Loucy (cell line): ENCODE measurements at regions not wholly inside any gene's neighbourhood (a gene's known extent, or its start where the extent isn't known, plus 50 kb on each side); places are given as distances from the start of the nearest gene placed in this dataset.

Source experiments
- H2AFZ ChIP-seq: fragments of 200-600 bp; sonication (generic); 2 replicates; pipeline ENCODE4 v1.6.0; 2016; ENCODE audit warnings: antibody characterized with exemption, mild to moderate bottlenecking, low read length, moderate library complexity
- H3F3A ChIP-seq: fragments of 200-600 bp; 2 replicates; pipeline ENCODE4 v1.6.0; 2016; ENCODE audit warnings: antibody characterized with exemption, low read depth, mild to moderate bottlenecking
- H3K27me3 ChIP-seq: fragments of 200-600 bp; sonication (generic); 2 replicates; pipeline ENCODE4 v1.6.1; 2014; ENCODE audit warnings: low read length, mild to moderate bottlenecking; ENCODE audit not compliant: insufficient read depth, poor library complexity, severe bottlenecking
- H3K36me3 ChIP-seq: fragments of 200-600 bp; sonication (generic); 2 replicates; pipeline ENCODE4 v1.6.1; 2016; ENCODE audit warnings: low read length; ENCODE audit not compliant: insufficient read depth
- H3K4me1 ChIP-seq: fragments of 200-600 bp; sonication (generic); 2 replicates; pipeline ENCODE4 v1.5.1; 2014; ENCODE audit warnings: low read length, mild to moderate bottlenecking; ENCODE audit not compliant: insufficient read depth, poor library complexity, severe bottlenecking
- H3K4me2 ChIP-seq: fragments of 200-600 bp; sonication (generic); 2 replicates; pipeline ENCODE4 v1.6.0; 2014; ENCODE audit warnings: antibody characterized with exemption, low read length, low read depth, mild to moderate bottlenecking; ENCODE audit not compliant: poor library complexity, severe bottlenecking
- H3K4me3 ChIP-seq: fragments of 200-600 bp; sonication (generic); 2 replicates; pipeline ENCODE4 v1.5.1; 2014; ENCODE audit warnings: low read length, mild to moderate bottlenecking, mixed read lengths; ENCODE audit not compliant: poor library complexity, severe bottlenecking
- H3K79me2 ChIP-seq: fragments of 200-600 bp; sonication (generic); 2 replicates; pipeline ENCODE4 v1.6.1; 2014; ENCODE audit warnings: low read length; ENCODE audit not compliant: insufficient read depth
- H3K9ac ChIP-seq: fragments of 200-600 bp; sonication (generic); 2 replicates; pipeline ENCODE4 v1.6.0; 2014; ENCODE audit warnings: mild to moderate bottlenecking, low read depth, low read length, moderate library complexity; ENCODE audit not compliant: poor library complexity, severe bottlenecking
- H3K9me2 ChIP-seq: fragments of 200-600 bp; sonication (generic); replicated peaks from 2 replicates; pipeline ENCODE4 v1.6.1; 2016; ENCODE audit warnings: low read depth, low read length, mixed read lengths
- H3K9me3 ChIP-seq: fragments of 200-600 bp; sonication (generic); 2 replicates; pipeline ENCODE4 v1.6.1; 2014; ENCODE audit warnings: mild to moderate bottlenecking, antibody characterized with exemption, low read length, low read depth; ENCODE audit not compliant: insufficient read depth
- H4K20me1 ChIP-seq: fragments of 200-600 bp; sonication (generic); 2 replicates; pipeline ENCODE4 v1.6.0; 2014; ENCODE audit warnings: antibody characterized with exemption, low read length, mild to moderate bottlenecking; ENCODE audit not compliant: insufficient read depth, poor library complexity, severe bottlenecking
- EZH2phosphoT487 ChIP-seq: fragments of 200-600 bp; IDR thresholded peaks from 2 replicates; pipeline ENCODE4 v1.6.1; 2018; ENCODE audit warnings: antibody characterized with exemption, mild to moderate bottlenecking, moderate library complexity, borderline replicate concordance
- TF ChIP-seq, protein P1 (sequence below): fragments of 200-600 bp; sonication (generic); conservative IDR thresholded peaks from 2 replicates; pipeline ENCODE4 v1.5.1; 2014; ENCODE audit warnings: mild to moderate bottlenecking, antibody characterized with exemption, low read length

DNA sequence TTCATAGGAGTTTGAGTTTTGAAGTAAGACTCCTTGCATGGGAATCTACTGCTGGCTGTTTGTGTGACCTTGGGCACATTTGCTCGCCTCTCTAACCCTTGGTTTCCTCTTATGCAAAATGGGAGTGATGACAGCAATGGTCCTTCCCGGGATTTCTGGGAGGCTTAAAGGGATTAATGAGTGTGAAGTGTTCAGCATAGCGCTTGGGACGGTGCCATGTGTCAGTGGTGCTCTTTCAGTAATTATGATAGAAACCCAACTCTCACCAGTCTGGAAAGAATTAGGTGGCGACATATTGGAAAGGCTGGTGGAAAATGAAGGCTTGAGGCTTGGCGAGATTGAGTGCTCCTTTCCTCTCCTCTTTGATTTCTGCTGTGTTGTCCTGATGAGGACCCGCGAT is 429.2 kb upstream of the EEF2KMT start:
- H3K9ac ChIP-seq = no peak overlapping the region
- no peaks in the 10 kb centered on the region for H3F3A ChIP-seq
- no peaks in the 10 kb centered on the region for H3K9me2 ChIP-seq
- no peak overlapping the region for H3K4me3 ChIP-seq
- TF ChIP-seq EZH2phosphoT487 = no peak
- TF ChIP-seq, protein P1, sequence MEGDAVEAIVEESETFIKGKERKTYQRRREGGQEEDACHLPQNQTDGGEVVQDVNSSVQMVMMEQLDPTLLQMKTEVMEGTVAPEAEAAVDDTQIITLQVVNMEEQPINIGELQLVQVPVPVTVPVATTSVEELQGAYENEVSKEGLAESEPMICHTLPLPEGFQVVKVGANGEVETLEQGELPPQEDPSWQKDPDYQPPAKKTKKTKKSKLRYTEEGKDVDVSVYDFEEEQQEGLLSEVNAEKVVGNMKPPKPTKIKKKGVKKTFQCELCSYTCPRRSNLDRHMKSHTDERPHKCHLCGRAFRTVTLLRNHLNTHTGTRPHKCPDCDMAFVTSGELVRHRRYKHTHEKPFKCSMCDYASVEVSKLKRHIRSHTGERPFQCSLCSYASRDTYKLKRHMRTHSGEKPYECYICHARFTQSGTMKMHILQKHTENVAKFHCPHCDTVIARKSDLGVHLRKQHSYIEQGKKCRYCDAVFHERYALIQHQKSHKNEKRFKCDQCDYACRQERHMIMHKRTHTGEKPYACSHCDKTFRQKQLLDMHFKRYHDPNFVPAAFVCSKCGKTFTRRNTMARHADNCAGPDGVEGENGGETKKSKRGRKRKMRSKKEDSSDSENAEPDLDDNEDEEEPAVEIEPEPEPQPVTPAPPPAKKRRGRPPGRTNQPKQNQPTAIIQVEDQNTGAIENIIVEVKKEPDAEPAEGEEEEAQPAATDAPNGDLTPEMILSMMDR = no peak
- H4K20me1 ChIP-seq = no peaks in the 10 kb centered on the region
- H3K79me2 ChIP-seq = no peaks in the 10 kb centered on the region
- H3K4me2 ChIP-seq = no peak overlapping the region
- no peaks in the 10 kb centered on the region for H3K4me1 ChIP-seq
- H3K27me3 ChIP-seq = no peaks in the 10 kb centered on the region
- no peak overlapping the region for H2AFZ ChIP-seq
- H3K9me3 ChIP-seq = no peaks in the 10 kb centered on the region
- H3K36me3 ChIP-seq = no peaks in the 10 kb centered on the region

DNA sequence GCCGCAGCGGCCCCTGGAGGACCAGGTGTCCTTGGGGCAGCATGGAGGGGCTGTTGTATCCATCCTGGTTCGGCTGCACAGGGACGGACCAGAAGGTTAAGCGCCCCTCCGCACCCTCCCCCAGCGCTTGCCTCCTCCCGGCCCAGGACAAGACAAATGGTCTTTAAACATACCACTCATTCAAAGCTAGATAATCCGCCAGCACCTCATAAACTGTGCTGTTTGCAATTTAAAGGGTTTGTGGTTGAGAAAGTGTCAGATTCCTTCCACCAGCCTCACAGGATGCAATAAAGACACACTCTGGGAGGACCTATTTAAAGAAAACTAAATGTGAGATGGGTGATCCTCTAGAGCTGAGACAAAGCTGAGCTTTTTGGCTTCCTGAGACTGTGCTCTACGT is 426.2 kb upstream of the EEF2KMT start:
- no peaks in the 10 kb centered on the region for H3K36me3 ChIP-seq
- H3K9ac ChIP-seq = no peak overlapping the region
- H3F3A ChIP-seq = no peaks in the 10 kb centered on the region
- no peaks in the 10 kb centered on the region for H4K20me1 ChIP-seq
- TF ChIP-seq, protein P1 = no peak
- TF ChIP-seq EZH2phosphoT487 = no peak
- H3K9me2 ChIP-seq = no peaks in the 10 kb centered on the region
- no peak overlapping the region for H2AFZ ChIP-seq
- no peaks in the 10 kb centered on the region for H3K4me1 ChIP-seq
- H3K4me2 ChIP-seq = no peak overlapping the region
- no peaks in the 10 kb centered on the region for H3K27me3 ChIP-seq
- no peaks in the 10 kb centered on the region for H3K9me3 ChIP-seq
- no peaks in the 10 kb centered on the region for H3K79me2 ChIP-seq
- no peak overlapping the region for H3K4me3 ChIP-seq

DNA sequence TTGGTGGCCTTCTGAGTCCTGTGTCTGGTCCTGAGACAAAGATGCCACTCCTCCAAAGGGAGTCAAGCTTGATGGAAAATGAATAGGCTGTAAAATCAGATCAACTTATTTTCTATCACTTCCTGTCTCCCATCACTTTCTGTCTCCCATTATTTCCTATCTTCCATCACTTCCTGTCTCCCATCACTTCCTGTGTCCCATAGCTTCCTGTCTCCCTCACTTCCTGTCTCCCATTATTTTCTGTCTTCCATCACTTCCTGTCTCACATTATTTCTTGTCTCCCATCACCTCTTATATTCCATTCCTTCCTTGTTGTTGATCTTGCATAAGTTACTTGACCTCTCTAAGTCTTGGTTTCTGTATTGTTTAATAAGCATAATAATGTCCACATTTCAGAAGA is 418.5 kb upstream of the EEF2KMT start:
- no peaks in the 10 kb centered on the region for H3F3A ChIP-seq
- TF ChIP-seq EZH2phosphoT487 = no peak

DNA sequence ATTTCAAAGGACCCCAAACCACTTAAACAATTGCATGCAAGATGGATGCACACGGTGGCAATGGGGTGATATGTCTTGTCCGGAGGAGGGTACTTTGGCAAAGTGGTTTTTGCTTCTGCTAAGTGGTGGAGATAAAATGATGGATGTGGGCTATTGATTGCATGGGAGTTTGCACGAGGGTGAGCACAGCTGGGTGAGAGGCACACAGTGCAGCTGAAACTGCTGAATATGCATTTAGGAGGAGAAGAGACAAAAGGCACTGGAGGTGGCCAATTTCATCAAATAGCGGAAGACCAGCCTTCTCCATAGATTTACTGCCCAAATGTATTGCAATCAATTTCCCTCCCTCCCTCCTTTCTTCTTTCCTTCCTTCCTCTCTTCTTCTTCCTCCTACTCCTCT is 414.4 kb upstream of the EEF2KMT start:
- TF ChIP-seq, protein P1 = no peak
- no peak for TF ChIP-seq EZH2phosphoT487
- H2AFZ ChIP-seq = no peak overlapping the region
- no peaks in the 10 kb centered on the region for H3K9me3 ChIP-seq
- H3K4me3 ChIP-seq = no peak overlapping the region
- no peak overlapping the region for H3K9ac ChIP-seq
- no peaks in the 10 kb centered on the region for H3K36me3 ChIP-seq
- no peaks in the 10 kb centered on the region for H3K9me2 ChIP-seq
- no peaks in the 10 kb centered on the region for H3K79me2 ChIP-seq
- no peak overlapping the region for H3K4me2 ChIP-seq
- no peaks in the 10 kb centered on the region for H3F3A ChIP-seq
- H3K27me3 ChIP-seq = no peaks in the 10 kb centered on the region
- H3K4me1 ChIP-seq = no peaks in the 10 kb centered on the region
- no peaks in the 10 kb centered on the region for H4K20me1 ChIP-seq

More for the DNA sequence above, 418.5 kb upstream of the EEF2KMT start:
- no peaks in the 10 kb centered on the region for H3K27me3 ChIP-seq
- H3K4me1 ChIP-seq = no peaks in the 10 kb centered on the region
- no peaks in the 10 kb centered on the region for H4K20me1 ChIP-seq
- no peak overlapping the region for H3K4me3 ChIP-seq
- H3K79me2 ChIP-seq = no peaks in the 10 kb centered on the region
- no peaks in the 10 kb centered on the region for H3K36me3 ChIP-seq
- H3K9ac ChIP-seq = no peak overlapping the region
- no peak overlapping the region for H3K4me2 ChIP-seq
- no peaks in the 10 kb centered on the region for H3K9me2 ChIP-seq
- no peaks in the 10 kb centered on the region for H3K9me3 ChIP-seq
- no peak overlapping the region for H2AFZ ChIP-seq
